Cardiac muscle cell (in vitro differentiated cells and primary cell): ENCODE measurements at regions not wholly inside any gene's neighbourhood (a gene's known extent, or its start where the extent isn't known, plus 50 kb on each side); places are given as distances from the start of the nearest gene placed in this dataset.

Experiments
- DNase-seq, 2 donors: peaks; one replicate each; pipeline versions ENCODE4 v3.0.0 to v3.0.0-alpha.2; 2010 to 2017; ENCODE audit warnings: low read depth in 1 of 2, low spot score in 1 of 2
- H3K27ac ChIP-seq: fragments of 200-600 bp; sonication (generic); 2 replicates; pipeline ENCODE4 v1.5.1; 2016
- H3K27me3 ChIP-seq: fragments of 200-600 bp; sonication (generic); 2 replicates; pipeline ENCODE4 v1.6.0; 2016; ENCODE audit warnings: control low read depth
- H3K36me3 ChIP-seq: fragments of 200-600 bp; sonication (generic); 2 replicates; pipeline ENCODE4 v1.5.1; 2016; ENCODE audit warnings: control low read depth
- H3K4me1 ChIP-seq: fragments of 200-600 bp; sonication (generic); 2 replicates; pipeline ENCODE4 v1.8.1; 2017; ENCODE audit warnings: low read depth, mild to moderate bottlenecking, mixed run types
- H3K4me3 ChIP-seq: fragments of 200-600 bp; sonication (generic); 2 replicates; pipeline ENCODE4 v1.5.1; 2016; ENCODE audit warnings: mild to moderate bottlenecking
- H3K9me3 ChIP-seq: fragments of 200-600 bp; sonication (generic); 2 replicates; pipeline ENCODE4 v1.5.1; 2017; ENCODE audit warnings: low read depth, mild to moderate bottlenecking, control low read depth
- TF ChIP-seq, protein P1 (sequence below): IDR thresholded peaks from 2 replicates; pipeline ENCODE4 v1.5.1; 2012; ENCODE audit warnings: low read depth, mild to moderate bottlenecking, low read length

DNA sequence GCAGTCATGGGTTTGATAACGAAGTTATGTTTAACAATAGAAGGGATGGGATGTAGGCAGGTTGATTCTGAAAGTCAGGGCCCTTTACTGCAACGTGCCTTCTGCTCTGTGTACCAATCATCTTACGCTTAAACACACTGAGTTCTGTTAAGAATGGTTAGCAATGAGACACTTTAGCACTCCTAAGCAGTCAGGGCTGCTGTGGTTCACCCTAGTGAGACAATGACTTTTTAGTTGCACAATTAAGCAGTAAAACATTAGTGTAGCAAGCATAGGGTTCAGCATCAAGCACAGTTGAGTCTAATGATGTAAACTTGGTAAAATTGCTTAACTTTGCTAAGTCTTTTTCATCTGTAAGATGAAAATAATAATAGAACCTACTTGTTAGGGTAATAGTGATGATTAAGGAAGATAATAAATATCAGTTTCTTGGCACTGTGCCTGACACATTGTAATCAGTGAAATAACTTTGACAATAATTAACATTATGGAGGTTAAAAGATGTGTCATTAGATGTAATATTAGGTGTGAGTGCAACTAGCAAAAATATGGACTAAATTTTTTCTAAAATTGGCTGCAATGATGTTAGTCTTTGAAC is 484.2 kb upstream of the THBS1 start:
- peaks cover 33% of the 10 kb centered on the region for H3K4me1 ChIP-seq
- no peaks in the 10 kb centered on the region for H3K27me3 ChIP-seq
- no peaks in the 10 kb centered on the region for H3K9me3 ChIP-seq
- no peaks in the 10 kb centered on the region for H3K36me3 ChIP-seq
- no peak overlapping the region for H3K4me3 ChIP-seq
- no peak for DNase-seq
- H3K27ac ChIP-seq: no peak overlapping the region
- TF ChIP-seq, protein P1, sequence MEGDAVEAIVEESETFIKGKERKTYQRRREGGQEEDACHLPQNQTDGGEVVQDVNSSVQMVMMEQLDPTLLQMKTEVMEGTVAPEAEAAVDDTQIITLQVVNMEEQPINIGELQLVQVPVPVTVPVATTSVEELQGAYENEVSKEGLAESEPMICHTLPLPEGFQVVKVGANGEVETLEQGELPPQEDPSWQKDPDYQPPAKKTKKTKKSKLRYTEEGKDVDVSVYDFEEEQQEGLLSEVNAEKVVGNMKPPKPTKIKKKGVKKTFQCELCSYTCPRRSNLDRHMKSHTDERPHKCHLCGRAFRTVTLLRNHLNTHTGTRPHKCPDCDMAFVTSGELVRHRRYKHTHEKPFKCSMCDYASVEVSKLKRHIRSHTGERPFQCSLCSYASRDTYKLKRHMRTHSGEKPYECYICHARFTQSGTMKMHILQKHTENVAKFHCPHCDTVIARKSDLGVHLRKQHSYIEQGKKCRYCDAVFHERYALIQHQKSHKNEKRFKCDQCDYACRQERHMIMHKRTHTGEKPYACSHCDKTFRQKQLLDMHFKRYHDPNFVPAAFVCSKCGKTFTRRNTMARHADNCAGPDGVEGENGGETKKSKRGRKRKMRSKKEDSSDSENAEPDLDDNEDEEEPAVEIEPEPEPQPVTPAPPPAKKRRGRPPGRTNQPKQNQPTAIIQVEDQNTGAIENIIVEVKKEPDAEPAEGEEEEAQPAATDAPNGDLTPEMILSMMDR: no peak

DNA sequence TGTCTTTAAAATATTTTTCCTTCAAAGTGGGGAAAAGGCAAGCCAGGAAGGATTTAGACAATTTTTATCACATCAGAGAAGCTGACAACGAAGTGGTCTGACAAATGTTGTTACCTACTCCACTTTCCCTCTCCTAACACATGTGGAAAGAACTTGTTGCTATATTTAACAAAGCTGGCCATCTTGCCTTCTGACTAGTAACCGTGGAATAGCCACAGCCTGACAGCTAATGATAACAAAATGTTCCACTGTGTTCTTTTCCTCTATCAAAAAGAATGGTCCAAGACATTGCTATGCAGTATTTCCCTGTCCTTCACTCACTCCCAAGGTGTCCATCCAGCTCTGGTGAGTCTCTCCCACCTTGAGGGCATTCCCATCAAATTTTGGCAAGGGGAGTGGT is 481.4 kb upstream of the THBS1 start:
- peak in 1 of 2 donors; percentile 51 for DNase-seq
- TF ChIP-seq, protein P1: no peak
- Histone ChIP-seq H3K4me3 (no peak overlapping the region), H3K9me3 (no peaks in the 10 kb centered on the region), H3K27ac (peak overlapping the region; percentile 61), H3K4me1 (peaks cover 27% of the 10 kb centered on the region), H3K36me3 (no peaks in the 10 kb centered on the region), H3K27me3 (no peaks in the 10 kb centered on the region)

DNA sequence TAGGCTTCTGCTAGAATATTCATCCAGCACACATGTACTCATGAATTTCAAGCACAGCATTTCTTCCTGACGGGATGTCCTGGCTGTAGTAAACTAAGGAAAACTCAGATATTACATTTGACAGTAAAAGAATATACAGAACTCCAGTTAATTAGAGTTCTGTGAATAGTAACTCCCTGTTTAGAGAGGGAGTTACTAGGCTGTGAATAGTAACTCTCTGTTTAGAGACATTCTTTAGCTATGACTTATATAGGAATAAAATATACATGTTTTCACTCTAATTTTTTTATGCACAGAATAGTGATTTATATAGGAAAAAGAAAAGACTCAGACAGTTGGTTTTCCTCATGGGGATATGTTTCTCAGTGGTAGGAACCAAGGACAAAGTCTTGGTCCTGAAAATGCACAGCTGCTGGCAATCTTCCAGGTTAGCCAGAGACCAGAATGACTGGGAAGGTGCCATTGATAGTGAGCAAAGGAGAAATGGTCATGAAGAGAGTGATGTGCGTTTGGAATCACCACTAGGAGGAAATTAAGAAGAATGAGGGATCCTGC is 480.7 kb upstream of the THBS1 start:
- TF ChIP-seq, protein P1: no peak
- Histone ChIP-seq H3K27me3 (no peaks in the 10 kb centered on the region), H3K4me1 (peaks cover 27% of the 10 kb centered on the region), H3K9me3 (no peaks in the 10 kb centered on the region), H3K27ac (peak overlapping the region; percentile 61), H3K4me3 (no peak overlapping the region), H3K36me3 (no peaks in the 10 kb centered on the region)
- no peak for DNase-seq

DNA sequence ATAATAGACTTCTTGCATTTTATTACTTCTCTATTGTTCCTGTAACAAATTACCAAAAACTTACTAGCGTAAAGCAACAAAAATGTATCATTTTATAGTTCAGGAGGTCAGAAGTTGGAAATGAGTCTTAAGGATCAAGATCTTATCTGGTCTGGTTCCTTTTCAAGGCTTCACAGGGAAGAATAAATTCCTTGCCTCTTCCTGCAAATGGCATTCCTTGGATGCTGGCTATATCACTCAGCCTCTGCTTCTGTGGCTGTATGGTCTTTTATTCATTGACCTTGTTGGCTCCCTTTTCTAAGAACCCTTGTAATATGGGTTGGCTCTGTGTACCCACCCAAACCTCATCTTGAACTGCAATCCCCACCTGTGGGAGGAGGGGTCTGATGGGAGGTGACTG is 478.4 kb upstream of the THBS1 start:
- no peak overlapping the region for H3K27ac ChIP-seq
- H3K4me3 ChIP-seq: no peak overlapping the region
- TF ChIP-seq, protein P1: no peak
- H3K9me3 ChIP-seq: no peaks in the 10 kb centered on the region
- DNase-seq: no peak
- H3K27me3 ChIP-seq: no peaks in the 10 kb centered on the region
- H3K4me1 ChIP-seq: peaks cover 18% of the 10 kb centered on the region
- no peaks in the 10 kb centered on the region for H3K36me3 ChIP-seq

DNA sequence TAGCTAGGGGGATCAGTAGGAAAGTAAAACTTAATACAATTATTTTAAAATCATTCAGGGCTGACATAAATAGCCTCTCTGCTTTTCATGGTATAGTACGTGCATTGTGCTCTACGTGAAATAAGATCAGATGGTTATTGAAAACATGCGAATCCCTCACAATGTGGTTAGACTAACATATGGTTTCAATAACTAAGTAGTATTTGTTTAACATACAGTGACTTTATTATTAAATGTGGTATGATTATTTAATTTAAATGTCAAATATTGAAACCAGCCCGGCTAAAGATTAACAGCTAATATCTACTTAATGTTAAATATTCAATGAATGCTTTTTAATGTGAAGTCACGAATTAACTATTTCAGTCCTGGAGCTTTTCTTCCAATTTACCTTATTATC is 473.9 kb upstream of the THBS1 start:
- Histone ChIP-seq H3K27me3 (no peaks in the 10 kb centered on the region), H3K4me1 (no peaks in the 10 kb centered on the region), H3K4me3 (no peak overlapping the region), H3K27ac (no peak overlapping the region), H3K36me3 (no peaks in the 10 kb centered on the region), H3K9me3 (no peaks in the 10 kb centered on the region)
- DNase-seq: no peak
- TF ChIP-seq, protein P1: no peak
